ENCODE measurements at regions not wholly inside any gene's neighbourhood (a gene's known extent, or its start where the extent isn't known, plus 50 kb on each side); places are given as distances from the start of the nearest gene placed in this dataset.

DNA sequence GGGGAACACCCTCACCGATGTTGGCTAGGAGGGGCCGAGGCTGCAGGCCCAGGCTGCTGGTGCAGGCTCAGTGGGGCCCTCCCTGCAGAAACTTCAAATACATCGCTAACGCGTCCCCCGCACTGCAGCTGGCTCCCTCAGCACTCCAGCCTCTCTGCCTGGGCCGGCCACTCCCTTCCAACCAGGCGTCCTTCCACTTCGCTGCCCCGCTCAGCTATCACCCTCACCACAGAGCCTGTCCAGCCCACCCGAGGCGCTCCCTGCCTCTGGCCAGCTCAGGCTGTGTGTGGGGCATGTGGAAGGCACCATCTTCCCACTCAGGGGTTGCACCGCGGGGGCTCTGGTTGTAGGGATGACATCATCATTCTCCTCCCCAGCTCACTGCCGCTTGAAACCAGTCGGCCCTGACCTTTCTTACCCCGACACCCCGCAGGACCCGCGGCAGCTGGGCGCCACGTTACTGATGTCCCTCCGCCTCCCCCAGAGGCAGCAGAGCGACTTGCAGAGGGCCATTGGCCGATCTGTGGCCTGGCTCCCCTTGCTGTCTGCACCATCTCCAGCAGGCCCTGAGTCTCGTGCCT lies 199.9 kb upstream of the RTL1 start:
- DNase-seq (ENCODE audit: low read depth, low spot score), result no peak

GRCh38 chr14:101104485-101104884 lies 201.0 kb upstream of the RTL1 start:
- DNase-seq (ENCODE audit: low read depth, low spot score), result no peak

DNA sequence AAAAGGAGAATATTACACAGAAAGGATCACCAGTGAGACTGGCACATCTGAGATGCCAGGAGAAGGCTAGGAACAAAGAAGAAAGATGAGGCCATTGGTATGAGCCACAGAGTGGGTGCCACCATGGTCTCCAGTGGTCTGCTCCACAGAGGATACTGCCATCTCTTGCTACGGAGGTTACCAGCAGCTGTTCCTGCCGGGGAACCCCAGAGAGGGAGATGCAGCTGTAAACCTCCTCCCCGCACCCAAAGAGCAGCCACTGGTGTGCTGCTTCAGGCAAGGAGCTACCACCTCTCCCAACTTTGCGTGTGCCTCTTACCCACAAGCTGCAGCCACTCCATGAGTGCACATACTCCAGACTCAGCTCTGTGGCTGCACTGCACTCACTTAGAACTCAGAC lies 201.5 kb upstream of the RTL1 start:
- no peak for DNase-seq (ENCODE audit: low read depth, low spot score)

DNA sequence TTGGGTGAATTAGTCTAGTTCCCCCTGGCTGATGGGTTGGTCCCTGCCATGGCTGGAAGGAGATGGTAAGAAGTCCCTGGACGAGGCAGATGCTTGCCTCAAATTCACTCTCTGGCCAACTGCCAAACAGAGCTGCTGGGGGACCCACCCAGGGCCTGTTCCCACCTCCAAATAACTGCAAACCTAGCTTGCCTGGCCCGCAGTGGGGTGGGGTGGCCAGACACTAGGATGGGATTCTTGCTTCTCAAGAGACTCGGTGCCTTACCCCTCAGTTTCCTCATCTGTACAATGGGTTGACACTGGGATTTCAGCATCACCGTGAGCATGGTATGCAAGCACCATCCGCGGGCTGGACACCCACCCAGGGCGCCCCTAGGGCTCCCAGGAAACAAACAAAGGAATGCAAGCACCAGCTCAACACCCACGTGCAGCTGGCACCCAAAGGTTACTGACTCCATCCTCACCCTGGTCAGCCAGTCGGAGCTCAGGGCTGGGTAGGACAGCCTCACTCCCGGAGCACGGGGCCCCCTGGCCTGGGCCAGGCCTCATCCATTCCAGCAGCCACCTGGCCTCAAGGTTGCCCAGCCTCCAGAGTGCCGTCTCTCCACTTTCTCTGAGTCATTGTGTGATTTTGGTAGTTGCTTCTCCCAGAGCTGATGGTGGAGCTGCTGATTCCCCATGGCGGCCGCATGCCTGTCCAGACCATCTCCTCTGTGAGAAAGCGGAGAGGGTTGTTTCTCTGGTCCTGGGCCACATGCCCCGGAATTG lies 205.2 kb upstream of the RTL1 start:
- DNase-seq (ENCODE audit: low read depth, low spot score), result no peak

DNA sequence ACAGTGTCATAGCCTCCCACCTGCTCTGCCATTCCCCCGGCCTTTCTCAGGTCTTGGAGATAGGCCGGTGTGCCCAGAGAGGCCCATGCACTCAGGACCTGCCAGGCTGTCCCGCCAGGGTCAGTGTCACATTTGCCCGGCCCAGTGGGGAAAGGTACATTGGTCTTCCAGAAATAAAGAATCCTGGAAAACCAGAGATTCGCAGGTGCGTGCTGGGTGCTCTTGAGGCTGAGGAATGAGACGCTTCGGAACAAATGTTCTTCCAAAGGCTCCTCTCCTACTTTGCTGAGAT lies 205.8 kb upstream of the RTL1 start:
- no peak for DNase-seq (ENCODE audit: low read depth, low spot score)

DNA sequence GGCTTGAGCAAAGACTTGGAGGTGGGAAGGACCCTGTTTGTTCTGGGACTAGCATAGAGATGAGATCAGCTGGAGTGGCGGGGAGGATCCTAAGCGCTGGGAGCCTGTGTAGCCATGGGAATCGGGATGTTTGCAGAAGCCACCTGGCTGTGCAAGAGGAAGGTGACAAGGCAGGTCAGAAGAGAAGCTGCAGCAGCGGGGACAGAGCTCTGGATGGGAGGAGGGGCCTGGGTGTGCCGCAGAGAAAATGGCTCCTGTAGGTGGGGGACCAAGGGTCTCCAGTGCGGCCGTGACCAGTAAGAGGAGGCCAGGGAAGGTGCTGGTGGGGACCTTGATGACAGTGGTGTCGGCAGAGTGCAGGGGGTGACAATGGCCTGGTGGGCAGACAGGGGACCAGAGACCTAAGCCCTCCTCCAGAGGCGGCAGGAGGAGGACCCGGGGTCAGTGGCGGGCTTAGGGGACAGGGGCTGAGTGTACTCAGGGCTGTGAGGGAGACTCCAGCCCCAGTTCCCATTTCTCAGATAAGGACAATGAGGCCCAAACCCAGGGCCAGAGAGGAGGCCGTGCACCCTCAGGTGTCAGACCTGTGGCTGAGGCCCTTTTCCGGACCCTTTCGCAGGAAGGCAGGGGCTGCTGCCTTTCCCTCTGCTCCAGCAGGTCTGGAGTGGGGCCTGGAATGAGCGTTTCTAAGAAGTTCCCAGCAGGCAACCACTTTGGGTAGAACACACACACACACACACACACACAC lies 206.6 kb upstream of the RTL1 start:
- DNase-seq (ENCODE audit: low read depth, low spot score), result no peak

DNA sequence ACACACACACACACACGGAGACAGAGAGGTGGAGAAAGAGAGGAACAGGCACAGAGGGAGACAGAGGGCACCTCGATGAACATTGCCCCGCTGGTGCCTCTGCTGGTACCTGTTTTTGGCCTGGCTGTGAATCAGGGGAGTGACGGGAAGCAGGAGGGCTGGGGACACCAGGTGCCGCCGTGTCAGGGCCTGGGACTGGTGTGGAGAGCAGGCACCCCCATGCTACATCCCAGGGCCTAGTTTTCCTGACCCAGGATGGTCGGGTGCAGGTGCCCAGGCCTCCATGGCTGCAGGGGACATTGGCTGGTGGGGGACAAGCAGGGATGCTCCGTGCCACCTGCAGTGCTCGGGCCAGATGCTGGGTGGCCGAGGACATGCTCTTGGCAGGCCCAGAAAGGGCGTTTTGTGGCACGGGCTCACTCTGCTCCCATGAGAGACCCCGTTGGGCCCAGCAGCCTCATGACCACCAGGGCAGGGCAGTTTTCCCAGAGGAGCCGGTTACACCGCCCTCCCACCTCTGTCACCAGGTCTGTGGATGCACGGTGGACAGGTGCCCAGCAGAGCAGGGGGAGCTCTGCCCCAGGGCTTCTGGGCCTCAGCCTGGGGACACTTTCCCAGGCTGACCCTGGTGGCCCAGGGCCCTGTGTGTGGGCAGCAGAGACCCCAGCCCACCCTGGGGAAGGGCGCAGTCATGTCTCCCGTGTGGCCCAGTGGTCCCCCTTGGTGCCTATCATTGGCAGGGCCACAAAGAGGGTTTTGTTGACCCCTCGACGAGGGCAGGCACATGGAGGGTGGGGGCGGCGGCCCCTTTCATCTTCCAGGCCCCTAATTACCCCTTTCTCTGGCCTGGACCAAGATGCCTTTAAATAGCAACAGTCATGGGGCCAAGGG lies 207.5 kb upstream of the RTL1 start:
- DNase-seq (ENCODE audit: low read depth, low spot score), result no peak

GRCh38 chr14:101111620-101112290 lies 208.2 kb upstream of the RTL1 start:
- DNase-seq (ENCODE audit: low read depth, low spot score), result no peak

DNA sequence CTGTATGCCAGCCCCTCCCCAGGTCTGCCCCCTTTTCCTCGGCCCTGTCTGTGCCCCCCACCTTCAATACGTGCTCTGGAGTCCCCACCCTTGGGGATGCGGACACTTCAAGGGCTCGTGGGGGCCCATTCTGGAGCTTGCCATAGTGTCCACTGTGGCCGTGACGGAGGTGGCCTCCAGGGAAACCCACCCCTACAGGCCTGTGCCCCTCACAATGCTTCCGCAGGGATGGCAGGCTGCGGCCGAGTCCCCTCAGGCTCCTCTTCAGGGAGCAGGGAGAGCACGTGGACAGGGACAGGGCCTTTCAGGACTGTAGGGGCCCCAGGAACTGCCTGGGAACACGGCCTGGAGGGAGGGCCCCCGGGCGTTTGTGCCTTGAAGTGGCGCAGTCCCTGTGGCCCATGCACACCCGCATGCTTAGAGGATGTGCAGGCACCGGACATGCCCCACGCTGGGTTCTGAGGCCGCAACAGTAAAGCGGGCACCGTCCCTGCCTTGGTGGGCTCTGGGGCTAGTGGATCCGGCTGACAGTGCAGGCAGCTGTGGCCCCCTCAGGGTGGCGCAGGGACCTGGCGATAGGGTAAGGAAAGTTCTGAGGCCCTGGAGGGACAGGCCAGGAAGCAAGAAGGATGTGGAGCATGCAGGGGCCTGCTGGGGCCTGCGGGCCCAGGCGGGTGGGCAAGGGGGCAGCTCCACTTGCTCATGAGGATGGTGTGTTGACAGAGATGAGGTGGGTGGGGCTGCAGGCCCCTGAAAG lies 209.0 kb upstream of the RTL1 start:
- DNase-seq (ENCODE audit: low read depth, low spot score), result no peak

- no peak for DNase-seq (ENCODE audit: low read depth, low spot score)
These were observed 209.6 kb upstream of the RTL1 start for GRCh38 chr14:101113108-101113612.

DNA sequence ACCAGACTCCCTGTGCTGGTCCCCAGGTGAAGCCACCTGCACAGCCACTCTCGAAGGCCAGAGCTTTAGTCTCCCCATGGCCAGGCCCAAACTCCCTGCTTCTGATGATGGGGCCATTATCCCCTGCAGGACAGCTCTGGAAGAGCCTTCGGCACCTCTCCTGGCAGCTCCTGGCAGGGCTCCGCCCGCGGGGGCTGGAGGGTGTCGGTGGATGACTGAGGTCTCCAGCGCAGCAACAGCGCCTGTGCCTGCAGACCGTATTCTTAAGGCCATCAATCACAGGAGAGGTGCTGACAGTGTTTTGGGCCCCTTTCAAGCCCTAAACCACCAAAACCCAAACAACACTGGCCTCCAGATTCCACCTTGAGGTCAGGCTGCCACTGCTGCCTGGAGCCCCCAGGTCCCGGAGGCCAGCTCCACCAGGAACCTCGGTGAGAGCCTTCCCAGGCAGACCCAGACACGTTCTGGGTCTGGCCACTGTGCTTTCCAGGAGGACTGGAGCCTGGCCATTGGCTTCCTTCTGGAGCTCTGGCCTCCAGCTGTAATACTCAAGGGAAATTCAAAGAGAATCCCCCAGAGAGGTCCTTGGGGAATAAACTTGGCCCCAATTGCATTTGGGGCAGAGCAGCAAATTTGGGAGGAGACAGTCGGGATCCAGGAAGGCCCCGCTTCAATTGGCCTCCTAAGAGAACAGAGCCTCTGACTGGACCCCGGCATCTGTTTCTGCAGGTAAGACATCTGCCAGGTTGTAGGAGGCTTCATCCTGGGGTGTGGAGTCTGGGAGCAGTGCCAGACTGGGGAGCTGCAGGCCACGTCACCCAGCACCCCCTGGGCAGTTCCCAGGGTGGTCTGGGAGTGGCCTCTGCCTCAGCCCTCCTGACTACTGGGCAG lies 210.6 kb upstream of the RTL1 start:
- DNase-seq (ENCODE audit: low read depth, low spot score), result no peak

GRCh38 chr14:101114726-101115515 lies 211.4 kb upstream of the RTL1 start:
- no peak for DNase-seq (ENCODE audit: low read depth, low spot score)

DNA sequence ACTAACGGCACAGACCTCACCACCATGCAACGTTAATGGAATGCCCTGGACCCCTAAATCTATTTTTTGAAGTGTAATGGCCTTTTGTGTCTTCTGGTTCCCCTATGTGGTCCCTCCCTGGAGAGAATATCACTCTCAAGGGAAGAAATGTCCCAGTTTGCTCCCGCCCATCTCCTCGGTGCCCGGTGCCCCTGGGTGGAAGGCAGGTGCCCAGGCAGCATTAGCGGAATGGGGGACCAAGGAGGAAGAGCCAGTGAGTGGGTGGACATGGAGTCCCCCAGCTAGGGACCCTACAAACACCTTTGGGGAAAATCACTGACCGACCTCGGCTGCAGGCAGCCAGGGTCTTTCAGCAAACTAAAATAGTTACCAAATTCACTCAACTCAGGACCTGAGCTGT lies 212.1 kb upstream of the RTL1 start:
- no peak for DNase-seq (ENCODE audit: low read depth, low spot score)

GRCh38 chr14:101116065-101116464 lies 212.5 kb upstream of the RTL1 start:
- no peak for DNase-seq (ENCODE audit: low read depth, low spot score)

- no peak for DNase-seq (ENCODE audit: low read depth, low spot score)
These were observed 213.1 kb upstream of the RTL1 start for GRCh38 chr14:101116486-101117130.

- DNase-seq (ENCODE audit: low read depth, low spot score), result no peak
These were observed 214.0 kb upstream of the RTL1 start for GRCh38 chr14:101117543-101117942.

DNA sequence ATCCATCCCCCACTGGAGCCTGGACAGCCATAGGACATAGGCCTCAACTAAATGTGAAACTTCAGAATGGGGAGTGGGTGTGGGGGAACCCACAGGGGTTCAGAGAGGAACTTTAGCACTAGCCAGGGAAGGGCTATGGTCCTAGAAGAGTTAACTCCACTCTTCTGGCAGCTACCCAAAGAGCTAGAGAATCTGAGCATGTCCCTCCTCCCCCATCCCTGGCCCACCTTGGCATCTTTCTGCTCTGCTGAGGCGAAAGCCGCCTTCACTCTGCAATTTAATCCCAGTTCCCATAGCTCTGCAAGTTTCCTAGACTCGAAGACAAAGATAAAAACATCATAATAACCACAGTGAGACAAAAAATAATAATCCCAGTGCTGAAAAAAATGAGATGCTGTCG lies 214.7 kb upstream of the RTL1 start:
- DNase-seq (ENCODE audit: low read depth, low spot score), result no peak
